ENCODE measurements at regions not wholly inside any gene's neighbourhood (a gene's known extent, or its start where the extent isn't known, plus 50 kb on each side); places are given as distances from the start of the nearest gene placed in this dataset.

- TF ChIP-seq TAF1 (IDR thresholded peaks at IDR 0.05; ENCODE audit: borderline replicate concordance, low read depth, low read length) (no peak), POLR2AphosphoS5 (IDR thresholded peaks at IDR 0.05; ENCODE audit: low read depth, low read length) (peak; percentile 69), POLR2A (IDR thresholded peaks at IDR 0.05; ENCODE audit: low read depth, low read length) (peak; percentile 65)
These were observed 154.1 kb upstream of the ATP2B1 start for GRCh38 chr12:89862511-89863445.
